Hepatocyte (in vitro differentiated cells): ENCODE measurements at regions not wholly inside any gene's neighbourhood (a gene's known extent, or its start where the extent isn't known, plus 50 kb on each side); places are given as distances from the start of the nearest gene placed in this dataset.

Source experiments
- DNase-seq: peaks from one replicate; pipeline ENCODE4 v3.0.0-alpha.2; 2016; ENCODE audit warnings: low spot score
- H2AFZ ChIP-seq: fragments of 200-600 bp; sonication (generic); 2 replicates; pipeline ENCODE4 v1.6.0; 2016; ENCODE audit warnings: antibody characterized with exemption, mild to moderate bottlenecking
- H3K27ac ChIP-seq: fragments of 200-600 bp; sonication (generic); 2 replicates; pipeline ENCODE4 v1.5.1; 2016; ENCODE audit warnings: mild to moderate bottlenecking
- H3K27me3 ChIP-seq: fragments of 200-600 bp; sonication (generic); 2 replicates; pipeline ENCODE4 v1.6.1; 2016
- H3K36me3 ChIP-seq: fragments of 200-600 bp; sonication (generic); replicated peaks from 2 replicates; pipeline ENCODE4 v1.5.1; 2016; ENCODE audit warnings: low read depth; ENCODE audit not compliant: insufficient read depth
- H3K4me1 ChIP-seq: fragments of 200-600 bp; sonication (generic); 2 replicates; pipeline ENCODE4 v1.5.1; 2016; ENCODE audit warnings: mild to moderate bottlenecking, moderate library complexity; ENCODE audit not compliant: insufficient read depth
- H3K4me2 ChIP-seq: fragments of 200-600 bp; sonication (generic); 2 replicates; pipeline ENCODE4 v1.6.0; 2016
- H3K4me3 ChIP-seq: fragments of 200-600 bp; sonication (generic); 2 replicates; pipeline ENCODE4 v1.5.1; 2016; ENCODE audit warnings: mild to moderate bottlenecking
- H3K79me2 ChIP-seq: fragments of 200-600 bp; sonication (generic); 2 replicates; pipeline ENCODE4 v1.6.0; 2017; ENCODE audit warnings: mild to moderate bottlenecking
- H3K9me2 ChIP-seq: fragments of 200-600 bp; sonication (generic); replicated peaks from 2 replicates; pipeline ENCODE4 v1.6.0; 2017; ENCODE audit warnings: mild to moderate bottlenecking; ENCODE audit not compliant: insufficient read depth
- H3K9me3 ChIP-seq: fragments of 200-600 bp; sonication (generic); 2 replicates; pipeline ENCODE4 v1.5.1; 2016; ENCODE audit warnings: low read depth, mild to moderate bottlenecking
- H4K20me1 ChIP-seq: fragments of 200-600 bp; sonication (generic); 2 replicates; pipeline ENCODE4 v1.6.0; 2016; ENCODE audit warnings: mild to moderate bottlenecking; ENCODE audit not compliant: insufficient read depth, poor library complexity, severe bottlenecking
- CTCF ChIP-seq: fragments of 200-600 bp; sonication (generic); IDR thresholded peaks from 2 replicates; pipeline ENCODE4 v1.5.1; 2016; ENCODE audit warnings: antibody characterized with exemption, mild to moderate bottlenecking; ENCODE audit not compliant: poor library complexity
- EZH2 ChIP-seq: fragments of 200-600 bp; sonication (generic); IDR thresholded peaks from 2 replicates; pipeline ENCODE4 v1.6.1; 2016; ENCODE audit warnings: antibody characterized with exemption, mild to moderate bottlenecking, borderline replicate concordance
- EZH2phosphoT487 ChIP-seq: fragments of 200-600 bp; sonication (generic); IDR thresholded peaks from one replicate; pipeline ENCODE4 v1.6.1; 2018; ENCODE audit warnings: antibody characterized with exemption, mild to moderate bottlenecking, low read depth, moderate library complexity; ENCODE audit not compliant: unreplicated experiment, severe bottlenecking
- WGBS: methylation state at CpG from one replicate; pipeline ENCODE4 v1.1.6; 2016; ENCODE audit warnings: low lambda C conversion rate; ENCODE audit errors: missing lambda C conversion rate; 5-methylcytosine and 5-hydroxymethylcytosine counted together

GRCh38 chr4:28548594-28548993, 1688.0 kb downstream of the STIM2 start:
- H3K79me2 ChIP-seq: no peaks in the 10 kb centered on the region
- no peaks in the 10 kb centered on the region for H3K9me2 ChIP-seq
- H4K20me1 ChIP-seq: no peaks in the 10 kb centered on the region
- 58% methylated on average over 6 of the region's 6 CpGs for WGBS
- no peak for DNase-seq
- H3K4me3 ChIP-seq: no peak overlapping the region
- H3K27ac ChIP-seq: no peak overlapping the region
- no peaks in the 10 kb centered on the region for H3K27me3 ChIP-seq
- H3K4me2 ChIP-seq: no peak overlapping the region
- H2AFZ ChIP-seq: no peak overlapping the region
- no peaks in the 10 kb centered on the region for H3K4me1 ChIP-seq
- H3K36me3 ChIP-seq: no peaks in the 10 kb centered on the region
- no peaks in the 10 kb centered on the region for H3K9me3 ChIP-seq
- no peak for TF ChIP-seq CTCF
- no peak for TF ChIP-seq EZH2
- no peak for TF ChIP-seq EZH2phosphoT487

- TF ChIP-seq EZH2phosphoT487 (no peak), CTCF (no peak), EZH2 (no peak)
- Histone ChIP-seq H3K4me3 (no peak overlapping the region), H3K27me3 (no peaks in the 10 kb centered on the region), H3K4me1 (no peaks in the 10 kb centered on the region), H3K9me3 (no peaks in the 10 kb centered on the region), H4K20me1 (no peaks in the 10 kb centered on the region), H2AFZ (no peak overlapping the region), H3K9me2 (no peaks in the 10 kb centered on the region), H3K79me2 (no peaks in the 10 kb centered on the region), H3K36me3 (no peaks in the 10 kb centered on the region), H3K4me2 (no peak overlapping the region), H3K27ac (no peak overlapping the region)
- DNase-seq: no peak
- 57% methylated on average over 2 of the region's 2 CpGs for WGBS
Observed at GRCh38 chr4:28555866-28556265, 1695.2 kb downstream of the STIM2 start.

- no peaks in the 10 kb centered on the region for H4K20me1 ChIP-seq
- no peak for DNase-seq
- H3K27me3 ChIP-seq: no peaks in the 10 kb centered on the region
- no peak overlapping the region for H3K4me3 ChIP-seq
- H3K9me3 ChIP-seq: no peaks in the 10 kb centered on the region
- no peaks in the 10 kb centered on the region for H3K4me1 ChIP-seq
- H2AFZ ChIP-seq: no peak overlapping the region
- 89% methylated on average over 2 of the region's 2 CpGs for WGBS
- no peaks in the 10 kb centered on the region for H3K9me2 ChIP-seq
- H3K27ac ChIP-seq: no peak overlapping the region
- TF ChIP-seq CTCF (no peak), EZH2phosphoT487 (no peak), EZH2 (no peak)
- no peaks in the 10 kb centered on the region for H3K79me2 ChIP-seq
- no peaks in the 10 kb centered on the region for H3K36me3 ChIP-seq
- no peak overlapping the region for H3K4me2 ChIP-seq
Observed at GRCh38 chr4:28557755-28558154, 1697.1 kb downstream of the STIM2 start.

GRCh38 chr4:28558895-28559294, 1698.3 kb downstream of the STIM2 start:
- Histone ChIP-seq H3K27ac (no peak overlapping the region), H3K4me2 (no peak overlapping the region), H4K20me1 (no peaks in the 10 kb centered on the region), H3K4me1 (no peaks in the 10 kb centered on the region), H3K79me2 (no peaks in the 10 kb centered on the region), H3K9me3 (no peaks in the 10 kb centered on the region), H3K4me3 (no peak overlapping the region), H3K9me2 (no peaks in the 10 kb centered on the region), H3K27me3 (no peaks in the 10 kb centered on the region), H2AFZ (no peak overlapping the region), H3K36me3 (no peaks in the 10 kb centered on the region)
- TF ChIP-seq EZH2phosphoT487 (no peak), EZH2 (no peak), CTCF (no peak)
- peak; percentile 23 for DNase-seq
- 67% methylated on average over 2 of the region's 2 CpGs for WGBS
